Fibroblast of skin of left biceps (primary cell): ENCODE measurements at regions not wholly inside any gene's neighbourhood (a gene's known extent, or its start where the extent isn't known, plus 50 kb on each side); places are given as distances from the start of the nearest gene placed in this dataset.
"Not testable (repeated sequence)": the region's sequence is repeated elsewhere in the genome, so short reads cannot be mapped to it uniquely, and the experiment has no call there.

Experiments used
- DNase-seq, 2 experiments: peaks; one replicate each; pipeline ENCODE4 v3.0.0-alpha.2; 2013; ENCODE audit warnings: low read depth in 2 of 2

DNA sequence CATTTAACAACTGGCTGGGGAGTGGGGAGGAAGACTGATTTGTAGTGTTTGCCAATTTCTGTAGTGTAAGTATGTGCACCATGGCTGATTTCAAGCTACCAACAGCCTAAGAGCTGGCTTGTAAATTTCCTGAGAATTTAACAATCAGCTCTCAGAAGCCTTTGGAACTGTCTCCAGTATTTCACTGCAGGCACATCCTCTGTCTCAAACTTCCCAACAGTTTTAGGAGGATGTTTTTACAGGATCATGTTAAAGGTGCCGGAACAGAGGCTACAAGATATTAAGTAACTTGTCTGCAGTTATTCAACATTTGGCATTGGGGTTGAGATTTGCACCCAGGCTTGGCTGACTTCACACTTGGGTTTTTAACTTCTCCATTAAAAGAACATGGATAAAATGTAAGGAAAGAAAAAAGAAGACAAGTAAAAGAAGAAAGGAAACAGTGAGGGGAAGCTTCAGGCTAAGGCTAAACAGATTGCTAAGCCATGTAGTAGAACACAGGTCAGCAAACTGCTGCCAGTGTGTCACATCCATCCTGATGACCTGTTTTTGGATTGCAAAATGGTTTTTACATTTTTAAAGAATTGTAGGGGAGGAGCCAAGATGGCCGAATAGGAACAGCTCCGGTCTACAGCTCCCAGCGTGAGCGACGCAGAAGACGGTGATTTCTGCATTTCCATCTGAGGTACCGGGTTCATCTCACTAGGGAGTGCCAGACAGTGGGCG lies 204.8 kb upstream of the SESN3 start:
- no peak for DNase-seq

DNA sequence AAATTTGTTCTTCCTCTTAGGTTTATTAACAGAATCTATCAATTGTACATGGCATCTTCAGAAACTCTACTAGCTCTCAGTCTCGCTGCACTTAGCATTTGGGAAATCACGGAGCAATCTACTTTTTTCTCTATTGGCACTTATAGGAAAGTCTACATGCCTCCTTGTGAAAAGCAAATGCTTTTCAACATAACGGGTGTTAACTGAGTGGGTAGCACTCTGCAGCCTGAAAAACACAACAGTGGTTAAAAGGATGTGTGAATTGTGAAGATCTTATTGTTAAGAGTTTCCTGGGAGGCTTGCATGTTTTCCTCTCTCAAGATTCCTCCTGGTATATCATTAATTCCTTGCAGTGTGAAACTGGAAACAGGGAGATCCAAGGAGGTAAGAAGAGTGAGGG lies 204.2 kb upstream of the SESN3 start:
- no peak for DNase-seq

DNA sequence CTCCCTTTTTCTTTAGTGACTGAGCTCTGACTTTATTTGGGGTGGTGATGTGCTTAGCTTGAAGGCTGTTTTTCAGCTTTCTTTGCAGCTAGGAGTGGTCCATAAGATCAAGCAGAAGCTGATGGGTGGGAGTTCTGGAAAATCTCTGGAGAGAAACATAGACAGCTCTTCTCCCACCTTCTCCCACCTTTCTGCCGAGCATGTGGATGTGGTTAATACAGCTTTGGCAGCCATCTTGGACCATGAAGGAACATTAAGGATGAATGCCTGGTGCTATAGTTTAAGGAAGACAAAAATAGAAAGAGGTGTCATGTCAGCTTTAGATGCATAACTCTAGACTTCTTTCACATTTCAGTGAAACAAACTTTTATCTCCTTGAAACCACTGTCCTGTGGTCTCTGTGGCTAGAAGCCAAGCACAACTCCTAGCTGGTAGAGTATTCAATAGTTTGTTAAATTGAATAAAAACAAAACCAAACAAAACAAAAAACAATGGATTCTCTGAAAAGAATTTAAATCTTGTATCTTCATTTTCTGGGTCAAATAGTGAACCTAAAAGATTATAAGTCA lies 203.6 kb upstream of the SESN3 start:
- no peak for DNase-seq

DNA sequence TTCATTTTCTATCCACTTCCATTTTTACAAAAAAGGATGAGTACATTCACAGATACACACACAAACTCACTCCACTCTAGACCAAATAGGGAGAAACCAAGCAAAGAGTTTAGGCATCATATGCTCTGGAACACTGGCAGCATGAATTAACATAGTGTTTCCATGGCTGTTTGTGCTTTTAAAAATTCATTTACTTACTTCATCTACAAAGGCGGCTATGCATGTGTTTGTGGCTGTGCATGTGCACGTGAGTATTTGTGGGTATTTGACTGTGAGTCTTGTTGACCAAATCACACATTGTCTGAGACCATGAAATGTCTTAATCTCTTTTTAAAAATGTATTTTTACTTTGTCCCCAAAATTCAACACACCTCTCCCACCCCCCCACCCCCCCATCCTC lies 203.0 kb upstream of the SESN3 start:
- no peak for DNase-seq

- no peak for DNase-seq
Observed at GRCh38 chr11:95432714-95433503, 201.9 kb upstream of the SESN3 start.

DNA sequence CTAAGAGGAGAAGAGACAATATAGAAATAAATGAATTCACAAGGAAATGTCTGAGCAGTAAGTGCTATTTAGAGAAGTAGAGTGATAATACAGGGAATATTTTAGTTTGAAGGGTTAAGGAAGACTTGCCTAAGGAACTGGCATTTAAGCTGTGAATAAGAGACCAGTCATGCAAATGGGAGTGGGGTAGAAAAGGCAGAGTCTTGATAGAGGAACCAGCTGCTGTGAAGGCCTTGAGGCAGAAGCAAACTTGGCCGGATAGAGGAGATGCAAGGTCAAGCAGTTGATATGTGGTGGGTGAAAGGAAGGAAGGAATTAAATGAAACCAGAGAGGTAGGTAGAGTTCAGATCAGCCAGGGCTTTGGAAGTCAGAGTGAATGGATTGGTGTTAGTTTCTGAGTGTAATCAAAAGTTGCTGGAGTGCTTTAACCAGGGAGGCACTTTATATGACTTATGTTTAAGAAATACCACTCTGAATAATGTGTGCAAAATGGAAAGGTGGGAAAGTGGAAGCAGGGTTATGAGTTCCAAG lies 198.4 kb upstream of the SESN3 start:
- DNase-seq, result no peak

DNA sequence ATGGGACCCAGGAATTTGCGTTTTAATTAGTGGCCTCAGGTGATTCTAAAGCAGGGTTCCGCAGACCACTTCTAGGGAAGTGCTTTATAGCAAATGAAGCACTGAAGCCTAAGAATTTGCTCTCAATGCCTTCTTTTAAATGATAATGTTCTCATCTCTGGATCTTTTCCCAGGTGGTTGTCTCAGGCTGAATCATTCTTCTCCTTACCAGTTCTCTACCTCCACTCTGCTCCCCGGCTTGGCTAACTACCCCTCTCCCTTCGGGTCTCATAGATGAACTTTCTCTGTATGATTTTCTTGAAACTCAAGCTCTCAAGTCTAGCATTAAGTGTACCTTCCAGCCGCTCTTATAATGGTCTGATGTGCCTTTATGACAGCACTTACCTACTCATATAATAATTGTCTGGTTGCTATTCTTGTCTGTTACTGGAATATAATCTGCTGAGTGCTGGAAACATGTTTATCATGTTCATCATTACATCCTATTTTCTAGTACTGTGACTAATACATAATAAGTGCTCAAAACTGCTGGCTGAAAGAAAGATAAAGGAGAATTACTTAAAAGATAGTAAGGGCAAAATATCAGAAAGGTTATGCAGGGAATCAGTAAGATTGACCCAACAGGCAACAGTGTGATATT lies 195.9 kb upstream of the SESN3 start:
- DNase-seq, result no peak

DNA sequence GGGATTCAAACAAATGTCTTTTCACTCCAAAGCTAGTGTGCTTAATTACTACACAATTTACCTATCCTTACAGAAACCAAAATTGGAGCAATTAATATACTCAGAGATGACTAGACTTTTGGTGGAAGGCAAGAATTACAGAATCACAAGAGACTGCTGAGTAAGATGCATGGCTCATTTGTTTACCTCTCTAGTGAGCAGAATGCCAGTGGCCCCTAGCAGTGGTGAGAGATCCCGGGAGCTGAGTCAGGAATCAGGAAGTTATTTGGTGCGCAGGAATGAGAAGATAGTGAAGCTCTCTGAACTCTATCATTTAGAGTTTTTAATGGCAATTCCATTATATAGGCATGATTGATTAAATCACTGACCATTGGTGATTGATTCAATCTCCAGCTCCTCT lies 188.9 kb upstream of the SESN3 start:
- peak; percentile 36 to 40 for DNase-seq

- no peak for DNase-seq
Observed at GRCh38 chr11:95418916-95419315, 187.9 kb upstream of the SESN3 start.

GRCh38 chr11:95417832-95418231 lies 186.8 kb upstream of the SESN3 start:
- no peak for DNase-seq

GRCh38 chr11:95415837-95416304 lies 184.9 kb upstream of the SESN3 start:
- no peak for DNase-seq

- DNase-seq, result no peak
Observed at GRCh38 chr11:95414217-95414616, 183.2 kb upstream of the SESN3 start.

- DNase-seq, result no peak
Observed at GRCh38 chr11:95413761-95414160, 182.8 kb upstream of the SESN3 start.

DNA sequence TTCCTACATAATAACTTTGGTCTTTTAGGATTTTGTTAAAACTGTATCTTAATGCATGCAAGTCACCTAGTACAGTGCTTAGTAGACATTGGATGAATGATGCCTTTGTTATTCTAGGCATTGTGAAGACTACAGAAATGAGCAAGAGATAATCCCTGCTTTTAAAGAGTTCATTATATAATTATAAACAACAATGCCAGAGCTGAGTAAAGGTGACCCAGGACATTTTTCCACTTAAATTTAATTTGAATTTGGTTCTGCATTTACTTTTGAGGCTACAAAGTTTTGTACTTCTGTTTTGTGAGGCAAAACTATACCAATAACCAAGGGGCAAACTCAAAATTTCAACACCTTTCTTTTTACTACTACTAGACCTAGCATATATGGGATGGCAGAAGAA lies 182.0 kb upstream of the SESN3 start:
- DNase-seq, result no peak

DNA sequence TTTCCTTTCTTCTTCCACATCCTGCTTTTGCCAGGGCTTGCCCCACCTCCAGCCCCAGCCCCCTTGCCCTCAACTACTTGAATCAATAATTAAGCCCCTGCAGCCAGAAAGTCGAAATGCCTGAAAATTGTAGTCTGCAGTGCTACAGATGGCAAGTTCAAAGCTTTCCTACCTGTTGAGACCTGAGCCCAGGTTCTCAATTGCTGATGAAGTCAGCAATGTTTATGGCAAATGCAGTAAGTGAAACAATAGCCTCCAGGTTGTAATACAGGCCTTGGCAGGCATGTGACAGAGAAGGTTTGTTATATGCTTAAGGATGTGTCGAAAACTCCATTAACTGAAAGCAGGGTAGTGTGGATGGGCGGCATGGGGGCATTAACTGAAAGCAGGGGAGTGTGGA lies 181.1 kb upstream of the SESN3 start:
- no peak for DNase-seq

- not testable (repeated sequence) for DNase-seq
Observed at GRCh38 chr11:95410707-95411106, 179.7 kb upstream of the SESN3 start.

DNA sequence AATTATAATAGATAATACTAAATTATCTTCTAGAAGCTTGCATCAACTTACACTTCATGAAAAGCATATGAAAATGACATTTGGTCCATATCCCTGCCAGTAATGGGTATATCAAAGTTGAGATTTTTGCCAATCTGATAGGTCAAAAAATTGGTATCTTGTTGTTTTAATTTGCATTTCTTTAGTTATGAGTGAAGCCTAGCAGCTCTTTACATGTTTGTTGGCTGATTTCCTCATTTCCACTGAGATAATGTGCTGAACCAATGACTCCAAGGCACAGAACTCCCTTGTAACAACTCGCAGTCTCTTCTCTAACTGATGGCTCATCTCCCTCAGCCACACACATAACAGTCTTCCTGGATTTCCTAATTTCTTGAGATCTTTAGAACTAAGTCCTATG lies 175.3 kb upstream of the SESN3 start:
- no peak for DNase-seq

- DNase-seq, result no peak
Observed at GRCh38 chr11:95404370-95404769, 173.4 kb upstream of the SESN3 start.

DNA sequence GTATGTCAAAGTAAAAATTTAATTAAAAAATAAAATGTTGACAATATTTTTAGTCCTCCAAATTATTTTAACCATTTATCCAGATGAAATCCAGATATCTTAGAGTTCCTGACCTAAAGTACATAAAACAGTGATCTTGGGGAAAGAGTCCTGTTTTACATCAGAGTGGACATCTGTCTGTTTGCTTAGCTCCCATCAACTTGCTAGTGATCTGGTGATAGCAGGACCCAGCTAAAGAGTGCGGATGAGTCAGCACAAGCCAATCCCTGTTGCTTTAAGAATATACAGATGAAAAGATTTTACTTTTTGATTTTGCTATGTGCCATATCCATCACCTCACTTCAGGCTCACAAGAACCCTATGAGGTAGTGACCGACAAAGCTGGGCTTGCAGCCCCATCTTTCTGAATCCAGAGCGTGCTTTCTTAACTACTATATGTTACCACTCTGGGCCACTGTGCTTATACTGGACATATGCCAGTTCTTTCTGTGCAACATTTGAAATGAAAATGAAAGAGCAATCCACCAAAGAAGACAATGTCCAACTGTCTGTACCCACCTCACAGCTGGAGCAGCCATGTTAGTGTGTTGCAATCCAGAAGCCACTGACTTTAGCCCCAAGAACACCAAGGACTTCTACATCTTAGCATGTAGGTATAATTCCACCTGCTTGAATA lies 167.6 kb upstream of the SESN3 start:
- DNase-seq, result no peak

- no peak for DNase-seq
Observed at GRCh38 chr11:95392644-95393043, 161.6 kb upstream of the SESN3 start.

- DNase-seq, result no peak
Observed at GRCh38 chr11:95389427-95389826, 158.4 kb upstream of the SESN3 start.

DNA sequence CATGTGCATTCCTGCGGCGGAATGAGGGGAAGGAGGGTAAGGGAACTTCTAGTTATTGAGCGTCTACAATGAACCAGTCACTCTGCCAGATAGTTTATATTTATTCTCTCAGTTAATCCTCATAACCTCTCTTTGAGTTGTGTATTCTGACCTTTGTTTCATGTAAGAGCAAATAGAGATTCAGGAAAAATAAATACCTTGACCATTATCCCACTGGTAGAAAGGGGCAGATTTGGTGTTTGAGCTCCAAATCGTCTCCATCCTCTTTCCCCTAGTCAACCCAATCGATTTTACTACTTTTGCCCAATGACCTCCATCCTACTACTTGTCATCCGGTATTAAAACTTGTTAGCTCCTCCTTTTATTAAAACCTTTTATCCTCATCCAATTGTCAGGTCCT lies 157.1 kb upstream of the SESN3 start:
- no peak for DNase-seq
